SH-SY5Y (cell line): ENCODE measurements at regions not wholly inside any gene's neighbourhood (a gene's known extent, or its start where the extent isn't known, plus 50 kb on each side); places are given as distances from the start of the nearest gene placed in this dataset.

Experiments used
- GATA2 ChIP-seq: IDR thresholded peaks from 2 replicates; pipeline ENCODE4 v1.6.1; 2011; ENCODE audit warnings: mild to moderate bottlenecking, low read depth, low read length
- GATA3 ChIP-seq: IDR thresholded peaks from 2 replicates; pipeline ENCODE4 v1.6.1; 2011; ENCODE audit warnings: low read depth, mild to moderate bottlenecking, low read length, moderate library complexity

DNA sequence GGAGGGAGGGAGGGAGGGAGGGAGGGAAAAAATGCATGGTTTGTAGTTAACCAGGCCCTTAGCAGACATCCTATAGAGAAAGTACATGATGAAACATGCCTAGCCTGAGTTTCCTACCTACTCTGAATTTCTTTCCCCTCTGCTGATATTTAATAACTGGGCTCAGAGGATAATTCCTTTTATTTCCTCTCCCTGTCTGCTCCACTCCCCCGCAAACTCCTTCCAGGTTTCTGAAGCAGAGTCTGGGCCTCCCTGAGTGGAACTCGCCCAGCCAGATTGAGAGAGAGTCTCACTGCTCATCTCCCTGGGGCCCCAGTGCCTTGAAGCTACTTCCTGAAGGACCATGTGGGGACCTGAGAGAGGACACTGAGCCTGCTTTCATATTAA lies 111.9 kb upstream of the SLC44A3 start:
- TF ChIP-seq GATA2 (no peak), GATA3 (no peak)
